ENCODE measurements at regions not wholly inside any gene's neighbourhood (a gene's known extent, or its start where the extent isn't known, plus 50 kb on each side); places are given as distances from the start of the nearest gene placed in this dataset.

DNA sequence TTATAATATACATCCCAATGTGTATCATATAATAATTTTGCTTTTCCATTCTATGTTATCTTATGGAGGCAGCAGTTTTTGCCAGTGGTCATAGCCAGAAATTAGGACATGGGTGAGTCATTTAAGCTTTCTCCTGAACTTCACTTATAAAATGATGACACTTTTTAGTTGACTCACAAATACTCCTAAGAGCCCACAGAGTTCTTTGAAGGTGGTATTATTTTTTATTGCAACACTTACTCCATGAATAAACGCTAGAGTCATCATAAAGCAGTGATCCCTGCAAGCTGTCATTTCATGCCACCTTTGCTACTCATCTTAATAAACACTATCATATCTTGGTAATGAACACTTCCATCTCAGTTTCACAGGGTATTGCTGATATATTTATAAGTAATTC, 69.9 kb upstream of the MAPRE2 start:
- 81 to 85% methylated on average over 1 of the region's 1 CpG for WGBS, 2 donors
- H3K27me3 ChIP-seq: no peaks in the 10 kb centered on the region
- H3K27ac ChIP-seq: no peak overlapping the region
- H3K4me3 ChIP-seq: no peak overlapping the region
- no peak for DNase-seq (ENCODE audit: low spot score in 2 of 2)
- H3K4me1 ChIP-seq: peaks cover 0 to 7% (median 0%) of the 10 kb centered on the region in 4 donors
- H3K36me3 ChIP-seq: no peaks in the 10 kb centered on the region
- no peak for TF ChIP-seq EP300 (IDR thresholded peaks at IDR 0.05)
- TF ChIP-seq, protein P1, sequence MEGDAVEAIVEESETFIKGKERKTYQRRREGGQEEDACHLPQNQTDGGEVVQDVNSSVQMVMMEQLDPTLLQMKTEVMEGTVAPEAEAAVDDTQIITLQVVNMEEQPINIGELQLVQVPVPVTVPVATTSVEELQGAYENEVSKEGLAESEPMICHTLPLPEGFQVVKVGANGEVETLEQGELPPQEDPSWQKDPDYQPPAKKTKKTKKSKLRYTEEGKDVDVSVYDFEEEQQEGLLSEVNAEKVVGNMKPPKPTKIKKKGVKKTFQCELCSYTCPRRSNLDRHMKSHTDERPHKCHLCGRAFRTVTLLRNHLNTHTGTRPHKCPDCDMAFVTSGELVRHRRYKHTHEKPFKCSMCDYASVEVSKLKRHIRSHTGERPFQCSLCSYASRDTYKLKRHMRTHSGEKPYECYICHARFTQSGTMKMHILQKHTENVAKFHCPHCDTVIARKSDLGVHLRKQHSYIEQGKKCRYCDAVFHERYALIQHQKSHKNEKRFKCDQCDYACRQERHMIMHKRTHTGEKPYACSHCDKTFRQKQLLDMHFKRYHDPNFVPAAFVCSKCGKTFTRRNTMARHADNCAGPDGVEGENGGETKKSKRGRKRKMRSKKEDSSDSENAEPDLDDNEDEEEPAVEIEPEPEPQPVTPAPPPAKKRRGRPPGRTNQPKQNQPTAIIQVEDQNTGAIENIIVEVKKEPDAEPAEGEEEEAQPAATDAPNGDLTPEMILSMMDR (IDR thresholded peaks at IDR 0.05): no peak
- TF ChIP-seq POLR2A (IDR thresholded peaks at IDR 0.05): no peak
- no peaks in the 10 kb centered on the region for H3K9me3 ChIP-seq

DNA sequence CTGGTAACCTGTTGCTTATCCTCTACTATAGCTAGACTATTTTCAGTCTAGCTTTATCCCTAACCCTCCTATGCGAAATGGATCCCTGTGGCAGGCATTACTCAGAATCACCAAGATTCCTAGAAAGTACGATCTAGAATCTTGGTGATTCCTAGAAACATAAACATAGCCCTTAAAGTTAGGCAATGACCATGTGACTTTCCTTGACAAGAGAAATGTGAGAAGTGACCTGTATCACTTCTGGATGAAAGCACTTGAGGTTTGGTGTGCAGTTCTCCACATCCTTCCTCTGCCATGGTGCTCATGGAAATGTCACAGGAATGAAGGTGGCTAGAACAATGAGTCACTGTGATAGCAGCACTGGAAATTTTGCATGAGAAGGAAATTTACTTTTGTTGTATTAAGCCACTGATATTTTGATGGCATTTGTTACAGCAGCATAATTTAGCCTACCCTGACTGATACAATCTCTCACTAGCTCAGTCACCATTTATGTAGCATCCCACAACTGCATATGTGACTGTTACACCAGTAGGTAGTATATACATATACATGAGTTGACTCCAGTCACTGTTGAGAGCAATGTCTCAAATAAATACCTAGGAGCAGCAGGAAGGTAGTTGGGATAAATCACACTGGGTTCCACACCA, 68.3 kb upstream of the MAPRE2 start:
- WGBS, 2 donors: 86 to 89% methylated on average over 2 of the region's 2 CpGs
- TF ChIP-seq, protein P1 (IDR thresholded peaks at IDR 0.05): no peak
- no peak for TF ChIP-seq POLR2A (IDR thresholded peaks at IDR 0.05)
- TF ChIP-seq EP300 (IDR thresholded peaks at IDR 0.05): no peak
- Histone ChIP-seq H3K9me3 (no peaks in the 10 kb centered on the region), H3K27ac (no peak overlapping the region), H3K36me3 (no peaks in the 10 kb centered on the region), H3K27me3 (no peaks in the 10 kb centered on the region), H3K4me3 (no peak overlapping the region), H3K4me1 (peaks cover 0 to 10% (median 0%) of the 10 kb centered on the region in 4 donors)
- DNase-seq (ENCODE audit: low spot score in 2 of 2): no peak

DNA sequence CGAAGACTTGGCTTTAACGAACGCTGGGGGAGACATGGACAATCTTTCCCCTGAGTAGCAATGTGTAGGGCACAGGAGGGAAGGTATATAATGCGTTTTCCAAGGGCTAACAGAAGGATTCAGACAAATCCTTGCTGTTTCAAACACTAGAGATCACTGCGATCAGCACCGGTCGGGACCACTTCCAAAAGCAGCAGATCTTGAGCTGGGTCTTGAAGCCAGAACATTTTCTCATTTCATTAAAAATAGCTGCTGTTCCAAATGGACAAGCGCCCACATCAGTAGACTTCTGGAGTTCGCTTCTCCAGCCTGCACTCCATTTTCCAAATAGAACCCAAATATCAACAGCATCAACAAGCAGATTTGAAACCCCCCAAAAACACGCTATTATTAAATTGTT, 65.1 kb upstream of the MAPRE2 start:
- Histone ChIP-seq H3K36me3 (no peaks in the 10 kb centered on the region), H3K27me3 (no peaks in the 10 kb centered on the region), H3K4me3 (peak overlapping the region; percentile 66 to 91 (median 75)), H3K4me1 (peaks cover 0 to 24% (median 2%) of the 10 kb centered on the region in 4 donors), H3K27ac (no peak overlapping the region), H3K9me3 (no peaks in the 10 kb centered on the region)
- DNase-seq (ENCODE audit: low spot score in 2 of 2): no peak
- TF ChIP-seq, protein P1 (IDR thresholded peaks at IDR 0.05): no peak
- TF ChIP-seq POLR2A (IDR thresholded peaks at IDR 0.05): no peak
- no peak for TF ChIP-seq EP300 (IDR thresholded peaks at IDR 0.05)
- 42 to 49% methylated on average over 10 of the region's 10 CpGs for WGBS, 2 donors

DNA sequence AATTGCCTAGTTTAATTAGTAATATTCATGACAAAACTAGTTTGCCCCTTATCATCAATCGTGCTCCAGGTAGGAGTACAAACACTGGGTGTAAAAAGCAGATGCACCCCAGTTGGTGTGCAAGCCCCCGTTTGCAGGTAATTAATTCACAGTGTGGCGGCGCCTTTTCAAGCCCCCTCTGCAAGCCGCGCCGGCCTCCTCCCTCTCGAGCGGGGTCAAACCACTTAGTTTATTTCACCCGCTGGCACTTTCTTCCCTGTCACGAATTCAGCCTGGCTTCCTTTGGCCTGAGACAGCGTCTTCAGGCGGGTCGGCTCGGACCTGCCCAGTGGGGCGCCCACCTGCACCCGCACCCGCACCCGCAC, 64.7 kb upstream of the MAPRE2 start:
- TF ChIP-seq, protein P1 (IDR thresholded peaks at IDR 0.05): no peak
- 0 to 1% methylated on average over 15 to 19 of the region's 19 CpGs for WGBS, 2 donors
- H3K4me1 ChIP-seq: peaks cover 0 to 24% (median 2%) of the 10 kb centered on the region in 4 donors
- H3K9me3 ChIP-seq: no peaks in the 10 kb centered on the region
- peak overlapping the region; percentile 66 to 91 (median 75) for H3K4me3 ChIP-seq
- DNase-seq (ENCODE audit: low spot score in 2 of 2): no peak
- peak overlapping the region in 2 of 4 donors; percentile 25 to 64 for H3K27ac ChIP-seq
- H3K27me3 ChIP-seq: no peaks in the 10 kb centered on the region
- H3K36me3 ChIP-seq: no peaks in the 10 kb centered on the region

DNA sequence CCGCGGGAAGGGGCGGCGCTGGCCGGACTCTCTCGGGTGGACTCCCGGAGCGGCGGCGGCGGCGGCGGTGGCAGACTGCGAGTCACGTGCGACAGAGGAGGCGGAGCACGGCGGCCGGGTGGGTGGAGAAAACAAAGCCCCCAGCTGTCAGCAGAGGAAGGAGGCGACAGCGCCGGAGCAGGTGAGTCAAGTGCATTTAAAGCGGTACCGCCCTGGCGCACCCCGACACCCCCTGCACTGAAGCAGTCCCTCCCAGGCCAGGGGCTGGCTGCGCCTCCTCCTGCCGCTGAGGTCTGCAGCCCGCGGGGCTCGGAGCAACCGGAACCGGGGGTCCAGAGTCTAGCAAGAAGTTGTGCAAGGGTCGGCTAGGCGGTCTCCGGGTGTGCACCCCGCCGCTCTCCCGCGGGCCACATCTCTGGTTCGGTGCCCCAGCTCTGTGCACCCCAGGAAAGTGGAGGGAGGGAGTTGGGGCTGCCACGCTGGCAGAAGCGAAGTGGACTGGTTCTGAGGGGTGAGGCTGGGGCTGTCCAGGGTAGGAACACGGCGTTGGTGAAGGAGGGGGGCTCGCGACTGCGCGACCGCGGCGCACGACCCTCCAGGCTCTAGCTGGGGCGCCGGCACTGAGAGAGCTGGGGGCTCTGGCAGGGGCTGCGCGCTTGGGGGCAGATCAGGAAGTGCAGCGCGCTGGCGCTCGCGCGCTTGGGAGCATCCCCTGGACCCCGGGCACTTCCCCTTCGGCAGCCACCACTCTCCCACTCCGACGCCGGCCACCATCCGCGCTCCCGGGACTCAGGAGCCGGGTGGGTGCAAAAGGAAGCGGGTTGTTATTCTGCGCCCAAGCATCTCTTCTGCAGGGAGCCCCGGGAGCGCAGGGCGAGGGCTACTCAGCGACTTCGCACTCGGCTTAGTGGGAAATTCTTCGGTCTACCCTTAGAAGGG, 64.0 kb upstream of the MAPRE2 start:
- 0 to 2% methylated on average over 26 to 42 of the region's 82 CpGs for WGBS, 2 donors
- H3K36me3 ChIP-seq: no peaks in the 10 kb centered on the region
- H3K27ac ChIP-seq: peak overlapping the region in 3 of 4 donors; percentile 19 to 64 (median 62)
- TF ChIP-seq, protein P1 (IDR thresholded peaks at IDR 0.05): no peak
- TF ChIP-seq POLR2A (IDR thresholded peaks at IDR 0.05) (no peak), EP300 (IDR thresholded peaks at IDR 0.05) (no peak)
- peaks cover 0 to 24% (median 2%) of the 10 kb centered on the region in 4 donors for H3K4me1 ChIP-seq
- H3K9me3 ChIP-seq: no peaks in the 10 kb centered on the region
- no peaks in the 10 kb centered on the region for H3K27me3 ChIP-seq
- peak; percentile 28 to 41 for DNase-seq (ENCODE audit: low spot score in 2 of 2)
- H3K4me3 ChIP-seq: peak overlapping the region; percentile 66 to 91 (median 75)
